Stimulated activated CD4-positive, alpha-beta T cell treated with anti-CD3 and anti-CD28 coated beads, Interleukin-2, amount 100 ng/mL, for 24 hours (primary cell): ENCODE measurements at regions not wholly inside any gene's neighbourhood (a gene's known extent, or its start where the extent isn't known, plus 50 kb on each side); places are given as distances from the start of the nearest gene placed in this dataset.

Experiments
- DNase-seq, 2 donors: peaks; one replicate each; pipeline ENCODE4 v3.0.0-alpha.2; 2020

DNA sequence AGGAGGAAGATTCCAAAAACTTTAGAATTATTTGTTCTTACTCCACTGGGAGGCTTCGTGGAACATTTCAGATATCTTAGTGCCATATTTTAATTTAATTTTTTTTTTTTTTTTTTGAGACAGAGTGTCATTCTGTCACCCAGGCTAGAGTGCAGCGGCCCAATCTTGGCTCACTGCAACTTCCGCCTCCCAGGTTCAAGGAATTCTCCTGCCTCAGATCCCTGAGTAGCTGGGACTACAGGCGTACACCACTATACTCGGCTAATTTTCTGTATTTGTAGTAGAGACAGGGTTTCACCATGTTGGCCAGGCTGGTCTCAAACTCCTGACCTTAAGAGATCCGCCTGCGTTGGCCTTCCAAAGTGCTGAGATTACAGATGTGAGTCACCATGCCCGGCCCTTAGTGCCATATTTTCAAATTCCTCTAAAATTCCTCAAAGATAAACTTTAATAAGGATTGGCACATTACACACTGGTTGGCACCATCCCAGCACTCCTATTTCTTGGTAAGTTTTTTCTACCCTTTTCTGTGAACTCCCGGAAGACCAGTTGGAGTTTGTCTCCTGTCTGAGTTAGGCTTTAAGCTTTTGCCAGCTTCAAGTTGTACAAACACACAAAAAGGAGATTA lies 693.7 kb downstream of the MCTP2 start:
- no peak for DNase-seq

DNA sequence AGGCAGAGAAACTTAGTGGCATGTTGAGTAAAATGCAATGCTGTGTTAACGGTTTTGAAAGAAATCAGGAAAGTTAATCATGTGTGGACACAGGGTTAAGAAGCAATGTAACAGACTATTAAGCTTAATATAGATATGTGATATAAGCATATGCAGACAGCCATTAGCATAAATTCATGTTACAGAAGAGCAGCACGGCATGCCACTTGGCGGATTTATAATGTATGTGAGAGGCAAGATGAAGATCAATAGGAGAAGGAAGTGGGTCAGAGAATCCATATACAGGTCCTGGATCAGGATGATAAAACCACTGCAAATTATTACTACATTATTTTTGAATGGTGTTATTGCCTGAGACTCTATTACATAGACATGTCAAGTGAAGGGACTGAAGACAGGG lies 694.3 kb downstream of the MCTP2 start:
- DNase-seq = no peak

DNA sequence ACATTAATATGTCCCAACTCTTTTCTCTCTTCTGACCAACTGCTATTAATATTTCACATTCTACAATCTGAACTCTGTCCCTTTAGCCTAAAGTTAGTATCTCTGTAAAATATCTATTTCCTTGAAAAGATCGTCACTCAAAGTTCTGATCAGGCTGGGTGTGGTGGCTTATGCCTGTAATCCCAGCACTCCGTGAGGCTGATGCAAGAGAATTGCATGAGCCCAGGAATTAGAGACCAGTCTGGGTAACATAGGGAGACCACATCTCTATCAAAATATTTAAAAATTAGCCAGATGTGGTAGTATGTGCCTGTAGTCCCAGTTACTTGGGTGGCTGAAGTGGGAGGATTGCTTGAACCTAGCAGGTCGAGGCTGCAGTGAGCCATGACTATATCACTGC lies 695.6 kb downstream of the MCTP2 start:
- no peak for DNase-seq

DNA sequence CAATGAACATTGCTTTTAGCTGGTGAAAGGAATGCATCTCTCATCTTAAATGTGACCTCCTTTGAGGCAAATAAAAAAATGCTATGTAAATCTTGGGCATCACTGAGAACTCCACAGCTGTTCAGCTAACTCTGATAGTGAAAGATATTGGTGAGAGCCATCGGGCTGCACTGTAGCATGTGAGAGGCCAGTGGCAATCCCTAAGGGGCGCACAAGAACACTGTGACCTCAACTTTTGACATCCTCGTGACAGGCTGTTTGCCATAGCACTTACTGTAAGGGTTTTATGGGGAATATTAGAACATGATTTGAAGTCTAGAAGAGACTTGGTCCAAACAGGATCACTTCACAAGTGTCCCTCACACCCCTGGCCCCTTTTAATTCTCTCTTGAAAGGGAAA lies 697.9 kb downstream of the MCTP2 start:
- DNase-seq = no peak

DNA sequence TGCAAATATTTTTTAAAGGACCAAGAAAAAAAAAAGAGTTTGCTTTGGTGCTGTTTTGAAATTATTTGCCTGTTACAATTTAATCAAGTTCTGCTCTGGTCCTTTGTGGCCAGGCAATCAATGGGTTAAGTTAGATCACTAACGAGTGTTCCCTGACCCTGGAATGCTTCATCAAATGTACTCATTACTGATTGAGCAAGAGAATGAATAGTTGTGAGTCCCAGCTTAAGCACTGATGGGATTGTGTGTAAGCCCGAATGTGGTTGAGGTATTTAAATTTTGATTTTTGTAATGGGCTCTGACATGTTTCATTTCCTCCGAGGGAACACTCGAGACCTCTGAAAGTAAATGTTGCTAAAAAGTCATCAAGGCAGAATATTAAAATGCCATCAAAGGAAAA lies 699.1 kb downstream of the MCTP2 start:
- DNase-seq = no peak

DNA sequence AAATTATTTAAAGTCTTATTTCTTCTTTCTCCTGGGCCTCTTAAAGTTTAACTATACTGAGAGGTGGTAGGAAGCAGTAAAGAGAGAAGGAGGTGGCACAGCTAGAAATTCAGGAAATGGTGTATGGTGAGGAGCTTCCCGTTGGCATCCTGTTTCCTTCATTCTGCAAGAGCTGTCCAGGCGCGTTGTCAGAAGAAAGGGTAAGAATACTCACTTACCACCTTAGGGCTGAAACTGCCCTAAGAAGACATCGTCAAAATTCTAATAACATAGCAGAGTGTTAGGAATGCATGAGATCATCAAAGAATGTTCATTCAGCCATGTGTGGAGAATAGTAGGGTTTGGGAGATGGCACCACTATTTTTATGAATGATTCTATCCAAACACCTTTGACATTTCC lies 699.6 kb downstream of the MCTP2 start:
- DNase-seq = no peak

DNA sequence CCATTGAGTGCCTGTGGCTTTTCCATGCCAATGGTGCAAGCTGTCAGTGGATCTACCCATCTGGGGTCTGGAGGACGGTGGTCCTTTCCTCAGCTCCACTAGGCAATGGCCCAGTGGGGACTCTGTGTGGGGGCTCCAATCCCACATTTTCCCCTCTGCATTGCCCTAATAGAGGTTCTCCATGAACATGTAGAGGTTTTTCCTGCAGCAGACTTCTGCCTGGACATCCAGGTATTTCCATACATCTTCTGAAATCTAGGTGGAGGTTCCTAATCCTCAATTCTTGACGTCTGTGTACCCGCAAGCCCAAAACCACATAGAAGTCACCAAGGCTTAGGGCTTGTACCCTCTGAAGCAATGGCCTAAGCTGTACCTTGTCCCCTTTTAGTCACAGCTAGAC lies 703.1 kb downstream of the MCTP2 start:
- DNase-seq = no peak

DNA sequence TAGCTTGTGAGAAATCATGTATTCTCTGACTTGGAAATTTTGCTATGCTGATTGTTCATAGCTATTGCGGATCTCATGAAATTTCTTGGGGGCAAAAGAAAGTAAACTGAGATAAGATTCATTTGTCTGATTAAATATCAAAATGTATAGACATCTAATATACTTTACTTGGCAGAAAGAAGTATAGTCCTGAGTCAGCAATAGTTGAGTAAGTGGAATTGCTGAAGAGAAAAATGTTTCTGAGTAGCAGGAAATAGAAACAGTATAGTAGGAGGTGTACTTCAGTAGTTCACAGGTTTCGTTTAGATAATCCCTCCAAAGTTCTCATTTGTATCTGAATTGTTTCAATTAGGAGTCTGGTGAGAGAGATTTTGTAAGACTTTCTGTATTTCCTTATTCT lies 705.9 kb downstream of the MCTP2 start:
- DNase-seq = no peak

DNA sequence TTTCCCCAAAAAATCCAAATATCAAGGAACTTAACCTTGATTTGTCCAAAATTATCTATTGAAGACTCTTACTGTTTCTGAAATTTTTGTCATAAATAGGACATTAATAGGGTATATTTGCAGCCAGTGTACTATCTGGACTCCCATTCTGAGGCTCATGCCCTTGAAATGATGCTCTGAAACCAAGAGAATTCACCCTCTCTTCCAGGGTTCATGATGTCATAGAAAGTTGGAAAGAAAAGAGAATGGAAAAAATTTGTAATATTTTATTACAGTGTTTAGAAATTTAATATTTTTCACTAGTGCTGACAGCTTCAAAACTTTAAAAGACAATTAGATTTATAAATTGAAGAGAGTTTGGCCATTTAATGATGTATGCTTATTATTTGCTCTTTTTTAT lies 712.5 kb downstream of the MCTP2 start:
- no peak for DNase-seq

DNA sequence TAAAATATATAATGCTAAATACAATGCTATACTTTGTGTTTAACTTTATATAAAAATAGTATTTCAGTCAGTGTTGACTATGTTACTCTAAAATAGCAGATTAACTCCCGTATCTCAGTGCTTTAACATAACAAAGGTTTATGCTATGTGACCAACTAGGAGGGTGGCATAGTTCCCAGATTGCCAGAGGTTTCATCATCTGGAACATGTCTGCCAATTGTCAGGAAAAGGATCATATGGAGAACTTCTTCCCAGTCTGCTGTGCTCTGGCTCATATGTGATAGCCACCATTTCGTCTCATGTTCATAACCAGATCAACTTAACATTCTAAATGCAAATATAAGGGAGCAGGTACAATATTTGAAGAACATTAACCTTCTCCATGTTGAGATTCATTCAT lies 720.2 kb downstream of the MCTP2 start:
- no peak for DNase-seq

DNA sequence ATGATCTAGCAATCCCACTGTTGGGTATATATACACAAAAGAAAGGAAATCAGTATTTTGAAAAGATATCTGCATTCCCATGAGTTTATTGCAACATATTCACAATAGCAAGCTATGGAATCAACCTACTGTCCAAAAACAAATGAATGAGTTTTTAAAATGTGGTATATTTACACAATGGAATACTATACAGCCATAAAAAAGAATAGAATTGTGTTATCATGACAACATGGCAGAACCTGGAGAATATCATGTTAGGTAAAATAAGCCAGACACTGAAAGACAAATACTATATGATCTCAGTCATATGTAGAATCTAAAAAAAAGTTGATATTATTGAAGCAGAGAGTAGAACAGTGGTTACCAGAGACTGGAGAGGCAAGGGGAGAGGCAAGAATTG lies 732.6 kb downstream of the MCTP2 start:
- DNase-seq = no peak

DNA sequence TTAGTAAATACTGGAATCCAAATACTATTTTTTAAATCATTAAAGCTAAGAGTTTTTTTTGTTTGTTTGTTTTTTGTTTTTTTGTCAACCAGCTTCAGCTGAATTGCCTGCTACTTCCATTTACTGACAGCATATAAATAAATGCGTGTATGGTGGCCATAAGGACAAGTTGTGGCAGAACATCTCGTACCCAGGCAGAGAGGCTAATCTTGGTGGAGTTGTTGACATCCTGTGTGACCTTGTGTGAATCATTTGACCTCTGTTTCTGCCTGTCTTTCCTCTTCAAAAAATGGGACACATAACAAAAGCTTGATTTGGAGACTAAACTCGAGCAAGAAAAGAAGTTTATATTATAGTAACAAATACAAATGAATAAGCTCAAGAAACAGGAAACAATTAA lies 734.2 kb downstream of the MCTP2 start:
- DNase-seq = no peak

DNA sequence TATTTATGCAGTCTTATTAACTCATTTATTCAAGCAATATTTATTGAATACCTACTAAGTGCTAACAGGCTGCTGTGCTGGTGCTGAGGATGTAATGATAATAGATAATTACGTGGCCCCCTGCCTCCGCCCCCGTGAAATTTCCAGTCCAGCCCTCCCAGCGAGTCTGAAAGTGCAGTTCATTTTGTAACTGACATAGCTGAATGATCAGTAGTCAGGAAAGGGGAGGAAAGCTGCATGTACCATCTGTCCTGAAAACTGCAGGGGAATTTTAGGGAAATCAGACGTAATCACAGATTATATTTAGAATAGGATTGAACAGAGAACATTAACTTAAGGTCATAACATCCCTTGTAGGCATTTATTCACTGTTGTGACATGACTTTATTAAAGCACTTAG lies 736.8 kb downstream of the MCTP2 start:
- no peak for DNase-seq

DNA sequence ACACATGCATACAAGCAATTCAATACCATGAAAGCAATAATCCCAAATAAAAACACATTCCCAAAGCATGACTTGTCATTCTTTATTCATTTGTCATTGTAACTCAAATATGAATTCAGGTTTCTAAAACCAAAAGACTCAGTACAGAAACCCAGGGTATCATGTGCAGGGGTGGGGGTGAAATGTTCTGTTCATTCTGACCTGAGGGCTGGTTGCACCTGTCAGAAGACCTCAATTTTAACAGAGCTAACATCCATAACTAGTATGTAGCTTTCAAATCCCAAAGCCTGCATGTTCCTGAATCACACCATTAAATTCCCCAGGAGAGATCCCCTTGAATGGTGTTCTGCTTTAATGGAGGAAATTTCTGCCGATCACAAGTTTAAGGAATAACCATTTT lies 738.7 kb downstream of the MCTP2 start:
- DNase-seq = no peak

DNA sequence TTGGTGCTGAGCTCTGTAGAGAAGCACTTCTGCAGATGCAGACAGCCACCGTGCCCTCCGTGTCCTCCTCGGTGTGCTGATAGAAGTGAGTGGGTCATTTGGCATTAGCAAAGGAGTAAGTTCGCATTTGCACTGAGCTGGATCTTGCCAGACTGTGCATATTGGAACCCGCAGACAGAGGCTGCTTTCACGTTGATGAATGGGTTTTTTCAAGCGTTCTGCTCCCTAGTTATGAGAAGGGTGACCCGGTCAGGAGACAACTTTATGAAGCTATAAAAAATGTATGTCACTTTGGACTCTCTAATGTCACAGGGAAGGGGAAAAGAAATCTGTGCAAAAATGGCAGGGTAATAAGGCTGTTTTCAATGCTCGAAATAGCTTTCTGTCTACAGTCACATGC lies 739.4 kb downstream of the MCTP2 start:
- DNase-seq = no peak

DNA sequence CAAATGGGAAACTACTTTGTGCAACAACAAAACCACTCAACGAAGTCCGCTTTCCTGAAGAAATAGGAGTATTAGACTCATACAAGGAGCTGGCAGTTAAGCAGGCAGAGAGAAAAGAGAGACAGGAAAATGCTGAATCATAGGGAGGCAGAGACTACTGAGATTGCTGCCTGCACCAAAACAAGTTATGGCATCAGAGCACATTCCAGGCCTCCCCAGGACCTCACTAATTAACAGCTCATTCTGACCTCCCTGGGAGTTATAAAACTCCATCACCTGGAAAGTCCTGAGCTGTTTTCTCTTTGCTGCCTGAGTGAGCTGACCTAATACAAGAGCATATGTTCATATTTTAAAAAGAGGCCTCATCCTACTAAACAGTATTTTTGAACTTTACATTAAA lies 741.0 kb downstream of the MCTP2 start:
- no peak for DNase-seq

DNA sequence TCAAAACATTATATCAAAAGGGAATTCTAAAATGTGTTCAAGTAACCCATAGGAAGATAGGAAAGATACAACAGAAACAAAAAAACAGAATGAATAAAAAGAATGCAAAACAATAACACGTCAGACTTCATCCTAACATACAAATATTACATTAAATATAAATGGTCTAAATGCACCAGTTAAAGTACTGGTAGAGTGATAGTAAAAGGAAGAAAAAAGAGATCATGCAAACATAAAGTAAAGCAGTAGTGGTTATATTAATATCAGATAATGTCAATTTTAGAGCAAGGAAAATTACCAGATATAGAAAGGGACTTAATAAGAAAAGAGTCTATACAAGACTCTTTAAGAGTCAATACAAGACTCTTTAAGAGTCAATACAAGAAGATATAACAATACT lies 755.7 kb downstream of the MCTP2 start:
- no peak for DNase-seq

DNA sequence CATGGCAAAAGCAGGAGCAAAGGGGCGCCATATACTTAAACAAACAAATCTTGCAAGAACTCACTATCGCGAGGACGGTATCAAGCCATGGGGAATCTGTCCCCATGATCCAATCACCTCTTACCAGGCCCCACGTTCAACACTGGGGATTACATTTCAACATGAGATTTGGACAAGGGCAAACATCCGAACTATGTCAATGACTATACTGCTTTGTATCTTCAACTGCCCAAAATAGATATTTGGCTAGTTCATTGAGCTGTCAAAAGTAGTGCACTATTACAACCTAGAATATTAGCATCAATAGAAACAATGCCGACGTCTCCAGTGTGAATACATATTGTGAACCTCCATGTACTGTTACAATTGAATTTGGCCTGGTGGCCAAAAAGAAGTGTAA lies 760.4 kb downstream of the MCTP2 start:
- no peak for DNase-seq

DNA sequence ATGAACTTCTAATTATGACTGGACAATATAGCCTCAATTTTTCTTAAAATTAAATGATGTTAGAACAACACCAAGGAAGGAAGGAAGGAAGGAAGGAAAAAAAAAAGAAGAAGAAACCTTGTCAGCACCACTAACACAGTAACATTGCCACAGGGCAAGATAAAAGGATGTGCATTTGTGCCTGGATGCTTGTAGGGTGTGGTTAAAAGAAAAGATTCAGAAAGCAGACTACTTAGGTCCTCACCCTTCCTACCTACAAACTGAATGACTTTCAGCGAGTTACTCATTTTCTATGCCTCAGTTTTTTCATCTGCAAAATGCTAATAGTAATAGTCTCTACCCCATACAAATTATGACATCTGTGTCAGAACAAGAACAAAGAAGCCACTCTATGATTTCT lies 778.3 kb downstream of the MCTP2 start:
- no peak for DNase-seq

DNA sequence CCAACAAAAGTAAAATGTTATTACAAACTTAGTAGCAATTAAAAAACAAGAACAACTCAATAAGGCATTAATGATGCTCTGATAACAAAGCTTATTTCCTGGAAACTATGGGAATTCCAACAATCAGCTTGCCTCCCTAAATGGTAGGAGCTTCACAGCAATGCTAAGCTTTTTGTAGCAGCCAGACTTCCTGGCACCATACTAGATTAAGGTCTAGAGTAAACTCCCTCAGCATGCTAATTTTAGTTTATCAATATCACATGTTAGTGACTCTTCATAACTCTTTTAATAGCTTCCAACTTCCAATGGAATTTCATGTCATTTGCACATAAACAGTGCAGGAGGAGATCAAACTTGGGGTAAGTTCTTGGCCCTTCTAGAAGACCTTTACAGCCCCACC lies 782.0 kb downstream of the MCTP2 start:
- DNase-seq = no peak

DNA sequence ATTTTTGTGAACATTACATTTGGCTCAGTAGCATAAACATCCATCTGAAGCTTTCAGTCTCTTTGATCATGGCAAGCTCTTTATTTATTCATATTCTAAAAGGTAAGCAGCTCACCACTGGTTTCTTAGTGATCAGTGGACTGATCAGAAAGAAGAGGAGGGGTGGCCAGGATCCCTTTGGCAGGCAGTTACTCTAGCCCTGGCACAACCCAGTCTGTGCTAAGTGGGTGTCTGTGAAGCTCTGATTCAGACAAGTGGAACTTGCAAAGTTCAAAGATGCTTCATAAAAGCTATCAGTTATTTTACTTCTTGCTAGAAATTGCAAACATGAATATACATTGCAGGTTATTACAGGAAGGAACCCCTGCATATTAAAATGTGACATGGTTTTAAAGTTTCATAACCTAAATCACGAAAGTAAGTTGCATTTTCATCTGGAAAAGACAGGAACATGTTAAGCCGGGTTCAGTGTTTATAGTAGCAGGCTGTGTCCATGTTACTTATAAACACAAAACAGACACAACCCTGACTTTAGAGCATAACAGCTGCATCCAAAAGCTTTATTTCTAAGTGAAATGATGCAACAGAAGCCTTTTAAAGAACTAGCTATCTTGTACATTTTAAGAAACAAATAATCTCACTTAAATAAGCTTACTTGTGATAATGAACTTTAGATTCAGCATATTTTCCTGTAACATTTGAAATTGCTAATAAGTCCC lies 785.3 kb downstream of the MCTP2 start:
- DNase-seq = no peak

DNA sequence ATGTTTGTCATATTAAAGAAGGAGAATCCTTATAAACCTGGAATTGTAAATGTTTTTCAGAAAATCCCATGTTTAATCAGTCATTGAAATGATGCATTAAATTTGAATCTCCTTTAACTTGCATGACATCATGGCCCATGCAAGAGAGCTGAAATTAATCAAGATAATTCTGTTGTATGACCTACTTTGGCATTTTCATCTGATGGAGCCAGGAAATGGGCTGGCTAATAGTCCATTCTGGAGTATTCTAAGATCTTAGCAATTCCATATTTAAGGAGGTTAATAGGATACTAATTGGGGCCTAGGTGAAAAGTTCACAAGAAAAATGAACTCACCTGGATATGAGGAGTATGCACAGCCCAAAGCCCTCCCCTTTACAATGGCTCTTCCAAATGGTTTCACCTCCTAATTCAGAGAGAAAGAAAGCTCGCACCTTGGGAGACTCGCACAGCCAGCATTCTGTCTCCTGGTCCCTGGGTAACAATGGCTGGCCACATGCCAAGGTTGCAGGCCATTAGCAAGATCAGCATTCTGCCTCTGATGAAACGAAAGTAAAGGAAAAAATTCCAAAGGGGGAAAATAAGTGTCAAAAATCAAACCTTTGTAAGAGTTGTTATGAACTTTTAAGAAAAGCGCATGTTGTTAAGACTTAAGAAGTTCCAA lies 786.4 kb downstream of the MCTP2 start:
- no peak for DNase-seq

DNA sequence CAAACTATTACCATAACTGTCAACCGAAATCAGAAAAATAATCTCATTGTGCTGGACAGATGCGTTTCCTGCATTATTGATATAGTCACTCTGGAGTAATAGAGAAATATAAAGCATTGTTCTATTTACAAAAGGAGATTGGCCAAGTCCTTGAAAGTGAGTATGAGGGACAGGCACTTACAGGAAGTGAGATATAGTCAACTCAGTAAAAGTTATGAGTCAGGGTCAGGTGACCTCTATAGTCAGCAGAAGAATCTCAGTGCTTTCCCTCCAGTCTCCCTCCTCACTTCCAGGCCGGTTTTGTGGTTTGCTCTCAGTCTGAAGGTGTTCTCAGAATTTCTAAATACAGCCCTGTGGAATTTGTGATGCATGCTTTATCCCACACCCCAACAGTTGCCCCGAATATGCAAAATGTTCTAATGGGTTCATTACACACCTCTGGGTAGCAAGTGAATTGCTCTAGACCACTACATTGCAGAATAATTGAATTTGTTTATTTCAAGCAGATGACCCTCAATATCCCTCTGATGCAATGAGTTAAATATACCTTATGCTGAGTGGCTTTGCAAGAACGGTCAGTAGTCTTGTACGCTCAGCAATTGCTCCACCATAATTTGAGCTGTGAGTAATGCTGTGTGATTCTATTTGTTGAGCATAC lies 787.7 kb downstream of the MCTP2 start:
- no peak for DNase-seq

DNA sequence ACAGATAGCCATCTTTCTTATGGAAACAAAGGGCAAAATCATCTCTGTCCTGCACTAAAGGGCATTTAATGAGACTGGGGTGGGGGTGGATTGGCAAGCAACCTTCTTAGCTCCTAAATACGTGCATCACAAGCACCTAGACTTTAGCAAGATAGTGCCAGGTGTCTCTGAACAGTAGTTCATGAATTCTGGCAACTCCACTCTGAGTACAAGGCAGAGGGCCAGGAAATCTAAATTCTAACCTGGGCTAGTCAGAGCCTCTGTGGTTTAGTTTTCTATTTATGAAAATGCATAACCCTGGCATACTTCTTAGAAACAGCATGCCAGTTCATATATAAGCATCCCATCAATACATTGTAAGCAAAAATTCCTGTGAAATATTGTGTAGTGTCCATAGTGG lies 788.5 kb downstream of the MCTP2 start:
- DNase-seq = no peak
